ENCODE measurements at regions not wholly inside any gene's neighbourhood (a gene's known extent, or its start where the extent isn't known, plus 50 kb on each side); places are given as distances from the start of the nearest gene placed in this dataset.

DNA sequence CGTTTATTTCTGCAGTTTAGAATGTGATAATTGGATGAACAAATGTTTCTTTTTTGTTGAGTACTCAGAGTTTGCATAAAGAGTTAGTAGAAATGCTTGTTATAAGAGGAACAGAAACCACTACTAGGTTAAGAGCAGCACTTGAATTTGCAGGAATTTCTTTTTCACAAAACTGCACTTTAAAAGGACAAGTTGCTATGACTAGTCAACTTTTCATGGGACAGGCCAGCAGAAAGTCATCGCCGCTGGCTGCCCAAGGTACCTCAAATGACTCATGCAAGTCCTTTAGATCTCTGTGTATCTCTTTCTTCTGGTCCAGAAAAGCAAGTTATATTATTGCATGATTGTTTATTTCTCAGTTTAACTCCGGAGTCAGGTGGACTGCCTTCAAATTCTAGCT, 97.3 kb upstream of the HMHB1 start:
- H3K4me1 Mint-ChIP-seq: no peaks in the 10 kb centered on the region
- DNase-seq (ENCODE audit: low spot score): no peak
- no peak for ATAC-seq
- no peak for TF ChIP-seq FOXP1 (CRISPR knock-in tag; IDR thresholded peaks at IDR 0.05; ENCODE audit: borderline replicate concordance)
- TF ChIP-seq CREB1 (CRISPR knock-in tag; IDR thresholded peaks at IDR 0.05): no peak
- no peak for TF ChIP-seq ZNF219 (CRISPR knock-in tag; IDR thresholded peaks at IDR 0.05; ENCODE audit: borderline replicate concordance)
- TF ChIP-seq RELA (CRISPR knock-in tag; IDR thresholded peaks at IDR 0.05; ENCODE audit: borderline replicate concordance): no peak
- peaks cover 4% of the 10 kb centered on the region; the same call in 1 of the 2 replicates for H3K9me3 Mint-ChIP-seq
- CTCF ChIA-PET: no interaction called here
- H3K27ac Mint-ChIP-seq: no peak overlapping the region
- POLR2A ChIA-PET: no interaction called here
- no peaks in the 10 kb centered on the region for H3K27me3 Mint-ChIP-seq (ENCODE audit: low read depth)
- H3K36me3 Mint-ChIP-seq: no peaks in the 10 kb centered on the region
- no peak overlapping the region for H3K4me3 Mint-ChIP-seq

DNA sequence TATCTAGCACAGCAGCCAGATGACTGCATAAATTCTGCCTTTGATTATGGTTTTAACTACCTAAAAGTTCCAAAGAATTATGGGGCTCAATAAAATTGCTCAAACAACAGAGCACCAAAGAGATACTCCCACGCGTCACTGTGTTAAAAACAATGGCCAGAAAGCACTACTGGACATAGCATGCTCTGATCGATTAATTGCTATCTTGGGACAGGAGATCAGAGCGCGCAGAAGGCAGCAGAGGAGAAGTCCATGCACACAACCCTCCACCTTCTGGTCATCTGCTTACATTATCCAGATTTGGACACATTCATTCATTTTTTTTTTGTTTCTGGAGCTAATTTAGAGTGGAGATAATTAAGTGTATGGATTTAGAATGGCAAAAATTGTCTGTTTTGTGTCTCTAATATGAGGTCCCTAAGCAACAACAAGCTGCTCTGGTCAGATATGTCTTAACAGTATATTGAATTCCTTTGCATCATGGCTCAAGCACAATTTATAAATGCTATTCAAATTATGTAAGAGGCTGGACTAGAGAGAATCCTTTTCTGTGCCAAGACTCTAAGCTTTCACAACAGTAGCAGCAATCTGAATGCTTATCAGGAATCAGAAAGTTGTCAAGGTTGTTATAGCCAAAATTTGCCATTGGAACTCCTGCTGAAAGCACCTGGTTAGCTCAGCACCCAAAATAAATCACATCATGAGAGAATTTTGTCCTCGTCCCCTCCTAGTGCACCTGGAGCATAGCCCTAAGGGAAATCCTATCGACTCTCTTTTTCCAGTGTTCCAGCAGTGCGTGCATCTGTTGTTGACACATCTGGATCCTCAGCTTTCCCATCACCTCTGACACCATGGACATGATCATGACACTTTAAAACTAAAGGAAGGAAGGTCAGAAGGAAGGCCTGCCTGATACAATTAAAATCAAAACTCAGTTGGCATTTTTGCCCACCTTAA, 98.6 kb upstream of the HMHB1 start:
- H3K27ac Mint-ChIP-seq: no peak overlapping the region
- no peaks in the 10 kb centered on the region for H3K36me3 Mint-ChIP-seq
- DNase-seq (ENCODE audit: low spot score): no peak
- no peaks in the 10 kb centered on the region for H3K27me3 Mint-ChIP-seq (ENCODE audit: low read depth)
- no peak for ATAC-seq
- ChIA-PET POLR2A (no interaction called here), CTCF (no interaction called here)
- no peaks in the 10 kb centered on the region for H3K4me1 Mint-ChIP-seq
- H3K4me3 Mint-ChIP-seq: no peak overlapping the region
- TF ChIP-seq CREB1 (CRISPR knock-in tag; IDR thresholded peaks at IDR 0.05) (no peak), PREB (CRISPR knock-in tag; IDR thresholded peaks at IDR 0.05; ENCODE audit: borderline replicate concordance) (no peak), NR3C1 (CRISPR knock-in tag; conservative IDR thresholded peaks at IDR 0.05; ENCODE audit: low read depth) (no peak), ELF4 (CRISPR knock-in tag; IDR thresholded peaks at IDR 0.05; ENCODE audit: low read depth) (no peak), JAZF1 (CRISPR knock-in tag; IDR thresholded peaks at IDR 0.05) (no peak), SMAD3 (CRISPR knock-in tag; IDR thresholded peaks at IDR 0.05; ENCODE audit: borderline replicate concordance) (no peak), JUN (CRISPR knock-in tag; IDR thresholded peaks at IDR 0.05) (no peak), ESRRA (CRISPR knock-in tag; IDR thresholded peaks at IDR 0.05; ENCODE audit: borderline replicate concordance) (no peak), OVOL2 (CRISPR knock-in tag; IDR thresholded peaks at IDR 0.05; ENCODE audit: borderline replicate concordance) (no peak), FOXK1 (CRISPR knock-in tag; IDR thresholded peaks at IDR 0.05) (no peak), MYBL2 (CRISPR knock-in tag; IDR thresholded peaks at IDR 0.05) (no peak)
- TF ChIP-seq, protein P1, sequence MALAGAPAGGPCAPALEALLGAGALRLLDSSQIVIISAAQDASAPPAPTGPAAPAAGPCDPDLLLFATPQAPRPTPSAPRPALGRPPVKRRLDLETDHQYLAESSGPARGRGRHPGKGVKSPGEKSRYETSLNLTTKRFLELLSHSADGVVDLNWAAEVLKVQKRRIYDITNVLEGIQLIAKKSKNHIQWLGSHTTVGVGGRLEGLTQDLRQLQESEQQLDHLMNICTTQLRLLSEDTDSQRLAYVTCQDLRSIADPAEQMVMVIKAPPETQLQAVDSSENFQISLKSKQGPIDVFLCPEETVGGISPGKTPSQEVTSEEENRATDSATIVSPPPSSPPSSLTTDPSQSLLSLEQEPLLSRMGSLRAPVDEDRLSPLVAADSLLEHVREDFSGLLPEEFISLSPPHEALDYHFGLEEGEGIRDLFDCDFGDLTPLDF (CRISPR knock-in tag; IDR thresholded peaks at IDR 0.05): no peak
- H3K9me3 Mint-ChIP-seq: no peaks in the 10 kb centered on the region

DNA sequence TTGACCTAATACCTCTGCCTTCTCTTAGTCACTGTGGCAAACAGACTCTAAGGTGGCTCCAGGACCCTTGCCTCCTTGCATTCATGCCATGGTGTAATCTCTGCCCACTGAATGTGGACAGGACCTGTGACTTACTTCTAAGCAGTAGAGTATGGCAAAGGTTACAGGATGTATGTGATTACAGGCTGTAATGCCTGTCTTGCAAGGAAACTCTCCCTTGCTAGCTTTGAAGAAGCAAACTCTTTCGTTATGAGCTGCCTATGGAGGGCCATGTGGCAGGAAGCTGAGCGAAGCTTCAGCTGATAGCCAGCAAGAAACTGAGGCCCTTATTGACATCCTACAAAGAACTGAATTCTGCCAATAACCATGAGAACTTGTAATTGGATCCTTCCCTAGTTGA, 103.3 kb upstream of the HMHB1 start:
- CTCF ChIA-PET: no interaction called here
- H3K9me3 Mint-ChIP-seq: no peaks in the 10 kb centered on the region
- H3K27ac Mint-ChIP-seq: no peak overlapping the region
- ATAC-seq (no peak), DNase-seq (ENCODE audit: low spot score) (no peak)
- POLR2A ChIA-PET: no interaction called here
- no peaks in the 10 kb centered on the region for H3K36me3 Mint-ChIP-seq
- H3K4me1 Mint-ChIP-seq: peaks cover 6% of the 10 kb centered on the region; the same call in 1 of the 2 replicates
- H3K4me3 Mint-ChIP-seq: no peak overlapping the region
- no peaks in the 10 kb centered on the region for H3K27me3 Mint-ChIP-seq (ENCODE audit: low read depth)
- TF ChIP-seq ZBTB43 (CRISPR knock-in tag; IDR thresholded peaks at IDR 0.05): no peak
- TF ChIP-seq, protein P2, sequence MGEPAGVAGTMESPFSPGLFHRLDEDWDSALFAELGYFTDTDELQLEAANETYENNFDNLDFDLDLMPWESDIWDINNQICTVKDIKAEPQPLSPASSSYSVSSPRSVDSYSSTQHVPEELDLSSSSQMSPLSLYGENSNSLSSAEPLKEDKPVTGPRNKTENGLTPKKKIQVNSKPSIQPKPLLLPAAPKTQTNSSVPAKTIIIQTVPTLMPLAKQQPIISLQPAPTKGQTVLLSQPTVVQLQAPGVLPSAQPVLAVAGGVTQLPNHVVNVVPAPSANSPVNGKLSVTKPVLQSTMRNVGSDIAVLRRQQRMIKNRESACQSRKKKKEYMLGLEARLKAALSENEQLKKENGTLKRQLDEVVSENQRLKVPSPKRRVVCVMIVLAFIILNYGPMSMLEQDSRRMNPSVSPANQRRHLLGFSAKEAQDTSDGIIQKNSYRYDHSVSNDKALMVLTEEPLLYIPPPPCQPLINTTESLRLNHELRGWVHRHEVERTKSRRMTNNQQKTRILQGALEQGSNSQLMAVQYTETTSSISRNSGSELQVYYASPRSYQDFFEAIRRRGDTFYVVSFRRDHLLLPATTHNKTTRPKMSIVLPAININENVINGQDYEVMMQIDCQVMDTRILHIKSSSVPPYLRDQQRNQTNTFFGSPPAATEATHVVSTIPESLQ (CRISPR knock-in tag; IDR thresholded peaks at IDR 0.05): no peak
- TF ChIP-seq ZNF138 (CRISPR knock-in tag; conservative IDR thresholded peaks at IDR 0.05): no peak
- no peak for TF ChIP-seq ESRRA (CRISPR knock-in tag; IDR thresholded peaks at IDR 0.05; ENCODE audit: borderline replicate concordance)
- TF ChIP-seq PREB (CRISPR knock-in tag; IDR thresholded peaks at IDR 0.05; ENCODE audit: borderline replicate concordance): no peak
- TF ChIP-seq, protein P3, sequence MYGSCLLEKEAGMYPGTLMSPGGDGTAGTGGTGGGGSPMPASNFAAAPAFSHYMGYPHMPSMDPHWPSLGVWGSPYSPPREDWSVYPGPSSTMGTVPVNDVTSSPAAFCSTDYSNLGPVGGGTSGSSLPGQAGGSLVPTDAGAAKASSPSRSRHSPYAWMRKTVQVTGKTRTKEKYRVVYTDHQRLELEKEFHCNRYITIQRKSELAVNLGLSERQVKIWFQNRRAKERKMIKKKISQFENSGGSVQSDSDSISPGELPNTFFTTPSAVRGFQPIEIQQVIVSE (CRISPR knock-in tag; IDR thresholded peaks at IDR 0.05; ENCODE audit: borderline replicate concordance): no peak
- TF ChIP-seq ZNF396 (CRISPR knock-in tag; IDR thresholded peaks at IDR 0.05; ENCODE audit: borderline replicate concordance): no peak
- TF ChIP-seq, protein P4, sequence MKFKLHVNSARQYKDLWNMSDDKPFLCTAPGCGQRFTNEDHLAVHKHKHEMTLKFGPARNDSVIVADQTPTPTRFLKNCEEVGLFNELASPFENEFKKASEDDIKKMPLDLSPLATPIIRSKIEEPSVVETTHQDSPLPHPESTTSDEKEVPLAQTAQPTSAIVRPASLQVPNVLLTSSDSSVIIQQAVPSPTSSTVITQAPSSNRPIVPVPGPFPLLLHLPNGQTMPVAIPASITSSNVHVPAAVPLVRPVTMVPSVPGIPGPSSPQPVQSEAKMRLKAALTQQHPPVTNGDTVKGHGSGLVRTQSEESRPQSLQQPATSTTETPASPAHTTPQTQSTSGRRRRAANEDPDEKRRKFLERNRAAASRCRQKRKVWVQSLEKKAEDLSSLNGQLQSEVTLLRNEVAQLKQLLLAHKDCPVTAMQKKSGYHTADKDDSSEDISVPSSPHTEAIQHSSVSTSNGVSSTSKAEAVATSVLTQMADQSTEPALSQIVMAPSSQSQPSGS (CRISPR knock-in tag; IDR thresholded peaks at IDR 0.05; ENCODE audit: borderline replicate concordance, low read depth): no peak
- no peak for TF ChIP-seq NR1H2 (CRISPR knock-in tag; IDR thresholded peaks at IDR 0.05)
